GM21825 (cell line): ENCODE measurements at regions not wholly inside any gene's neighbourhood (a gene's known extent, or its start where the extent isn't known, plus 50 kb on each side); places are given as distances from the start of the nearest gene placed in this dataset.
"Not testable (repeated sequence)": the region's sequence is repeated elsewhere in the genome, so short reads cannot be mapped to it uniquely, and the experiment has no call there.

Experiments used
- ATAC-seq: cut with Tn5 transposase; IDR thresholded peaks from one replicate; pipeline ENCODE4 v1.9.1; 2021; ENCODE audit warnings: mild to moderate bottlenecking, moderate library complexity; ENCODE audit not compliant: unreplicated experiment

DNA sequence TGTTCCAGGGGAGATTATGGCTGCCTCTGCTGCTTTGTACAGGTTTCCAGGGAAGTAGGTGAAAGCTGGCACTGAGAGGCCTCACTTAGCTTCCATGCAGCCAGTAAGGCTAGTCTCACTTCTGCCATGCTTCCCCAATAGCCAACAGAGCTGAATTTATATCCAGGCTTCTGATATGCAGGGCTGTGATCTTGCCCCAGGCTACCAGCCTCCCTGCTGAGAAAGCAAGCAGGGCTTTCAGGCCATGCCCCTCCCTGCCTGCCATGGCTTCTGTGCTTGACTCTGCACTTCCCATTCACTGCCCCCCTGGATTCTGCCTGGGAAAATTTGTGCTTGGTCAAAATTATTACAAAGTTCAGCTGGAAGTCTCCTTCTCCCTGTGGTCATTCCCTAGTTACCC is 302.1 kb upstream of the FBXO33 start:
- ATAC-seq: no peak

DNA sequence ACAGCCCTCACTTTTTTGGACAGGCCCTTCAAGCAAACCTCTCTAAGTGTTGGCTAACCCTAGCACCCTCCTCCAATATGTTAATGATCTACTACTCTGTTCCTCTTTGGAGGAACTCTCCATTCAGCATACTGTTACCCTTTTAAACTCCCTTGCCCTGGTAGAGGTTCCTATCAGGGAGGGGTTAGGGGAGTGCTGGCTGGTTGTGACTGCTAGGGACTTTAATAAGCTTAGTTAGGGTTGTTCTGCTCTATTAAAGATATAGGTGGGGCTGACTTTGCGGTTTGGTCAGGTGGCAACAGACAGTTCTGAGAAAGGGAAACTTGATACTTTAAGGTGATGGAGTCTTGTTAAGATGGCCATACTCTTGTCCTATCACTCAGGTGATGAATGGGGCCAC is 301.5 kb upstream of the FBXO33 start:
- ATAC-seq: no peak

DNA sequence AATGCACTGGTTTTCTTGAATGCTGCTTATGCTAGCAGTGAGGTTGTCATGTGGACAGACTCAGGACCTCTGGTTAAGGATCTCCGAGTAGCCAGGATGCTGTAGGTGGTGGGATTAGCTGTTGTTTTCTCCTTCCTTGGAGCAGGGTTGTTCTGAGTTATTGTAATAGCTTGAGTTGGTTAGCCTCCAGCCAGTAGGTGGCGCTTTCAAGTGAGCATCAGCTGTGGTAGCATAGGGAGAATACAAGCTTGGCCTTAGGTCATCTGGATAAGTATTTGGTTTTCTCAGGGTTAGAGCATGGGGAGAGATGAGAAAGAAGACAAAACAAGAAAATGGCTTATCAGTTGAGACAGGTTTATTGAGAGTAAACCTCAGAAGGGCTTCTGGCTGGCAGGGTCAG is 299.7 kb upstream of the FBXO33 start:
- no peak for ATAC-seq

DNA sequence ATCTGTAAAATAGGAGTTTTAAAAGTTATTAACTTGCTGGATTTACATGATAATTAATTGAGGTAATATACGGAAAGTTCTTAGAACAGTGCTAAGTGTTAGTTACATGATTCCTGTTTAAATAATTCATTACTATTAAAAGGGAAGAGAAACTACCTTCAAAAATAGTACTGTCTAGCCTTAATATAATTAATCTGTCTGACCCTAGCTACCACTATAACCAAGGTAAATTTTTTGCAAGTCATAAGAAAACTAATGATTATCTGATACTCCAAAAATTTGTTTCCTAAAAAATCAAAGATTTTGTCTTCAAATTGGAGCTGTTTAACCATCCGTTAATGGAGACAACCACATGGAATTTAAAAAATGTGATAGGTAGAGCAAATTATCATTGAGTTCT is 294.3 kb upstream of the FBXO33 start:
- ATAC-seq: no peak

GRCh38 chr14:39722547-39723273 is 290.5 kb upstream of the FBXO33 start:
- ATAC-seq: no peak

GRCh38 chr14:39716987-39717570 is 284.8 kb upstream of the FBXO33 start:
- no peak for ATAC-seq

GRCh38 chr14:39712293-39712999 is 280.2 kb upstream of the FBXO33 start:
- no peak for ATAC-seq

DNA sequence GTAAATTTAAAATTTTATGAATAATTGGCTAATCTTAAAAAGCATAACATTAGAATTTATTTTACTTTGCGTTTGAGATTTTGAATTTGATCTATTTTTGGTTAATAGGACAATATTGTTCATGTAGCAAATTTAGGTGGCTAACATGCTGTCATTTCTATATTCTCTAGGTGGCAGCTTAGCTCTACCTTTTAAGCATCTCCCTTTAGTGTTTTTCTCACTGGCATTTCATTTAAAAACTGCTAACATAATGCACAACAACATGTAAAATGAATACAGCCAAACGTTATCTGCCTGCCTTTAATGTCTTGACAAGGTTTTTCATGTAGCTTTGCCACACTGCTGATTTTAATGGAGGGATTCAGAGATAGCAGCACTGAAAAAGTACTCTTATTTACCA is 272.4 kb upstream of the FBXO33 start:
- ATAC-seq: no peak

DNA sequence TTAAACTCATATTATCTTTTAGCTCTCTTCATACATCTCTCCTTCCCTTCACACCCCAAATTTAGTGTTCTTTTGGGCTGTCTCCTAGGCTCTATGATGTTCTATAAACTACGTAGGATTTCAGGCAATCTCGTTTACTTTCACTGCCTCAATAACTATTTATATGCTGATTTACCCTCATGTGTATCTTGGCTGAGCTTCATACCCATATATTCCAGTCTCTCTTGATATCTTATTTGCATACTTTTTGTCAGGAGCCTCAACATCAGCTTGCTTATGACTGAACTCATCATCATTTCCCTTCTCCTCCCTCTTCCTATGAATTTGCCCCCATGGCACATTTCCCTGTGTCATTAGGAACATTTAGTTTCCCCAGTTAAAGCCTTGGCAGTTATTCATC is 262.1 kb upstream of the FBXO33 start:
- ATAC-seq: no peak

GRCh38 chr14:39683691-39684260 is 251.5 kb upstream of the FBXO33 start:
- no peak for ATAC-seq

- no peak for ATAC-seq
Observed at GRCh38 chr14:39682582-39682981, 250.3 kb upstream of the FBXO33 start.

DNA sequence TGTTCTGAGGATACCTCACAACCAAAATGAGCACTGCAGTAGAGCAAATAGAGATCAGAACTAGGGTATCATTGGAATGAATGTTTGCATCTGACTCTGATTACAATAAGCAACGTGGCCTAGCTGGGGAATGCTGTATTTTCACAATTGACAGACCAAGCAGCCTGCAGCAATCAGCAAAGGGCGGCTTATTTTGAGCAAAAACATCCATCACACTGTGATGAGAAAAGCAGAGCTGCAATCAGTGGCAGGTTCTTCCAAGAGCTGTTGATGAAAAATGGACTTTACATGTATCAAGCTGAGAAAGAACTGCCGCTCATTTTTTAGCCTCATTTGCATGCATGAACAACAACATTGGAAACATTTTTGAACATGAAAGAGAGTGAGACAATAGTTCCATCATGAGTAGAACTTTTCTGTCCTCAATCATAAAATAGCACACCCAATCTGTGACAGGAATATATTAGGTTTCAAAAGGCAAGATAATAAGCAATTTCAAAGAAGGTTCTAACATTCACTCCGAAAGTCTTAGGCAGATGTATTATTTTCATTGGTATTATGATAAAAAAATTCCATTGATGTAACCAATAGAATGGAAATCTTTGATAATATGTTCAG is 249.7 kb upstream of the FBXO33 start:
- no peak for ATAC-seq

DNA sequence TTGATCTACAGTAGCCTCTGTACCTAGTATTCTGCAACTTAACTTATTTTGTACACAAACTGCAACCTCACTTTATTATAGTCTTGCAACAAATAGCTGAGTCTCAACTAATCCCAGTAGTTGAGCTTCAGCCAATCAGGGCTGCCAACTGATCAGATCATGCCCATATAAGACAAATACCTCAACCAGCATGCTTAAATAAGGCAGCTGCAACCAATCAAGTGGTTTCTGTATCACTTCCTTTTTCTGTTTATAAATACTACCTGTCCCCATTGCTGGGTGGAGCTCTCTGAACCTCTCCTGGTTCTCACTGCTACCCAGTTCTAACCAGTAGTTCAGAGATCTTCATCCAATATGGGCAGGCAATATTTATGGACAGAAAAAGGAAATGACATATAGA is 248.5 kb upstream of the FBXO33 start:
- ATAC-seq: peak; percentile 83

DNA sequence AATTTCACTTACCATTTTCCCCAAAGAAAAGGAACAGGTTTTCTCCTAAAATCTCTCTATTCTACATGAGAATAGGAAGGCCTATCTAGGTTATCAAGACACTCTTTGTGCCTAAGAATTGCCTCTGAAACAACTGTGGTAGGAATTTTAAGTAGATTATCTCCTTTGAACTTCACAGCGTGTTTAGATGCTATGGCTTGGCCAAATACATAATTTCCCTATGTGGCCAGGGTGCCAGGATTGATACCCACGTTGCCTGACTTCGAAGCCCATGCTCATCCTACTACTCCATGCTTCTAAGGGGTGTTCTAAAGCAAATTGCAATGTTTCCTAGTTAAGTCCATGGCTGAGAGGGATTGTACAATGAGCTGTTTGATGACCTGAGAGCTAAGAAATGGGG is 241.5 kb upstream of the FBXO33 start:
- ATAC-seq: no peak

GRCh38 chr14:39673270-39673711 is 241.1 kb upstream of the FBXO33 start:
- ATAC-seq: no peak

- ATAC-seq: no peak
Observed at GRCh38 chr14:39668449-39668848, 236.2 kb upstream of the FBXO33 start.

GRCh38 chr14:39666386-39666785 is 234.2 kb upstream of the FBXO33 start:
- ATAC-seq: no peak

GRCh38 chr14:39665075-39665475 is 232.8 kb upstream of the FBXO33 start:
- no peak for ATAC-seq

- no peak for ATAC-seq
Observed at GRCh38 chr14:39664646-39665045, 232.4 kb upstream of the FBXO33 start.

DNA sequence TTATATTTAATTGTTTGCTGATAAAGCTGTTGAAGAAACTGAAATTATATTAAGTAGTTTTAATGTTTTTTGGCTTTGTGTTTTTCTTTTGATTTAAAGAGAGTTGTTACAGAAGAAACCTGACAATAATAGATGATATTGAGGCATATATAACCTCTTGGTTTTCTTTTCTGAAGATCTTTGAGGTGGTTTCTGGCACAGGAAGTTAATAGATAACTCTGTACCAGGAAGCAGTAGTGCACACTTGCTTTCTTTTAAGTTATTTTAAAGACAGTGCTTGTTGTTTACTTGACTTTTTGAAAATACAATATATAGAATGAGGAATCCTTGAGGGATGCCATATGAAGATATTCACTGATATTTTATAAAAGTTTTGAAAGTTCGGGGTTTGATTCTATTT is 209.0 kb upstream of the FBXO33 start:
- ATAC-seq: no peak

DNA sequence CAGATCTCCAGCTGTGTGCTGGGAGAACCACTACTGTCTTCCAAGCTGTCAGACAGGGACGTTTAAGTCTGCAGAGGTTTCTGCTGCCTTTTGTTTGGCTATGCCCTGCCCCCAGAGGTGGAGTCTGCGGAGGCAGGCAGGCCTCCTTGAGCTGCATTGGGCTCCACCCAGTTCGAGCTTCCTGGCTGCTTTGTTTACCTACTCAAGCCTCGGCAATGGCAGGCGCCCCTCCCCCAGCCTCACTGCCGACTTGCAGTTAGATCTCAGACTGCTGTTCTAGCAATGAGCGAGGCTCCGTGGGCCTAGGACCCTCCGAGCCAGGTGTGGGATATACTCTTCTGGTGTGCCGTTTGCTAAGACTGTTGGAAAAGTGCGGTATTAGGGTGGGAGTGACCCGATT is 206.8 kb upstream of the FBXO33 start:
- not testable (repeated sequence) for ATAC-seq
